Stimulated activated CD4-positive, alpha-beta T cell treated with anti-CD3 and anti-CD28 coated beads, Interleukin-4, amount 100 ng/mL, for 4 hours (primary cell): ENCODE measurements at regions not wholly inside any gene's neighbourhood (a gene's known extent, or its start where the extent isn't known, plus 50 kb on each side); places are given as distances from the start of the nearest gene placed in this dataset.

Experiments
- DNase-seq, 2 experiments: peaks; one replicate each; pipeline ENCODE4 v3.0.0-alpha.2; 2020

DNA sequence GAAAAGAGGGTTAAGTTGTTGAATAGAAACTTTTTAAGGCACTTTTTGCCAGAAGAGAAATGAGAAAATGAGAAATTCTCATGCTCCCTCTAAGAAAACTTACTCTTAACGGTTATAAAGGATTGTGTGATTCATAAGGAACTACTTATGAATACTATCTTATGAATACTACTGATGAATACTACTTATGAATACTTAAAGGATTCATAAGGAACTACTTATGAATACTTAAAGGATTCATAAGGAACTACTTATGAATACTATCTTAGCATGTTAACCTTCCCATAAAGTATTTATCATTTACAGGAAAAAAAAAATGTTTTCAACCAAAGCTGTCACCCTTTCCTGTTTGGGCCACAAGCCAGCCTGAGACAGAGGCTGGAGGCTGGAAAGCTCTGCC is 53.1 kb upstream of the UCN3 start:
- DNase-seq, result no peak

DNA sequence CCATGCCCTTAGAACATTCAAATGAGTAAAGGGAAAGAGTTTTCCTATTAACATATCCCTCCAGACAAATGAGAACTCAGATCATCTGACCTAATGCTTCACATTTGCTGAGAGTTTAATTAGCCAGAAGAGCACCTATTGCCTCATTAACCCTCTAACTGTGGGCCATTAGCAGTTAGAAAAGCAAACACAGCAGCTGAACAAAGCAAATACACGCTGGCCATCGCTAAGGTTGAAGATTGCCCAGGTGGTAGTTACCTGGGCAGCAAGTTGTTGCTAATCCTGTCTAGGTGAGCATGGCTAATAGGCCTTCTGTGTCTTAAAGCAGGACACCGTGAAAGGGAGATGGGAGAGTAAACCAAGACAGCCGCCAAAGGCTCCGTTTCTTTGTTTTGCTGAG is 49.9 kb upstream of the UCN3 start:
- no peak for DNase-seq
